ENCODE measurements at regions not wholly inside any gene's neighbourhood (a gene's known extent, or its start where the extent isn't known, plus 50 kb on each side); places are given as distances from the start of the nearest gene placed in this dataset.

DNA sequence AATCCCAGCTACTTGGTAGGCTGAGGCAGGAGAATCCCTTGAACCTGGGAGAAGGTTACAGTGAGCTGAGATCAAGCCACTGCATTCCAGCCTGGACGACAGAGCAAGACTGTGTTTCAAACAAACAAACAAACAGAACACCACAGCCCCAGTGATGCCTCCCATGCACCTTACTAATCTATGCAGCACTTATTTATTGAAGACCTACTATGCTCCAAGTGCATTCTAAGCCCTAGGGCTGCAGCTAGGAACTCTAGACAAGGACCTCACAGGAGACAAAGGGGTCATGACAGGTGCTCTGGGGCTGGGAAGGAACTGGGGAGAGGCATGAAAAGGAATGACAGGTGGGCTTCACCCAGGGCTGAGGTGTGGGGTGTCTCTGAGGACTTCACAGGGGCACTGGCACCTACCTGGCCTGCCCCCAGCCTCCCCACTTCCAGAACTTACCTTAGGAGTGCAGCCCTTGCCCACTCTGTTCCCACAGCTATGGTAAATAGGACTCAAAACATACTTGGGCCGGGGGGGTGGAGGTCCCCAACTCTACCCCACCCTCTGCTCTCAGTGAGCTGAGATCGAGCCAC is 69.4 kb downstream of the C9orf50 start:
- BruUV-seq (replicated peaks) = no TSS peak
- Histone ChIP-seq H3K4ac (ENCODE audit: low read depth, low read length) (0 out of 2 replicates have a peak overlapping the region, but pooled peaks have one; percentile 7), H3K27me3 (ENCODE audit: control insufficient read depth, insufficient read depth, low read length) (no peaks in the 10 kb centered on the region), H4K5ac (ENCODE audit: low read depth, low read length) (no peak overlapping the region), H2AFZ (replicated peaks; ENCODE audit: low read length, poor library complexity) (no peak overlapping the region), H3K4me1 (ENCODE audit: control insufficient read depth, insufficient read depth, low read length) (peaks cover 19% of the 10 kb centered on the region), H3K9ac (ENCODE audit: low read depth, low read length) (no peak overlapping the region), H3K18ac (ENCODE audit: low read depth, low read length) (no peak overlapping the region), H3K9me3 (ENCODE audit: control insufficient read depth, insufficient read depth, low read length) (no peaks in the 10 kb centered on the region), H3K14ac (replicated peaks; ENCODE audit: low read depth, low read length) (no peak overlapping the region), H3K4me2 (ENCODE audit: low read depth, low read length) (no peak overlapping the region), H2AK5ac (ENCODE audit: low read depth, low read length) (no peak overlapping the region), H3K27ac (ENCODE audit: insufficient read depth, low read length) (no peak overlapping the region), H2AK9ac (replicated peaks; ENCODE audit: low read depth, low read length, poor library complexity) (no peak overlapping the region), H3K56ac (ENCODE audit: extremely low read depth, insufficient read depth, low read length) (no peak overlapping the region), H3K23ac (ENCODE audit: low read depth, low read length) (no peak overlapping the region), H3K79me1 (ENCODE audit: low read depth in 1 of 2, low read length in 2 of 2) (peaks cover 0 to 5% of the 10 kb centered on the region in 2 experiments; a peak in 1 of 4 replicates), H4K20me1 (ENCODE audit: insufficient read depth, low read length) (no peaks in the 10 kb centered on the region), H2BK5ac (ENCODE audit: low read depth, low read length, poor library complexity, severe bottlenecking) (no peak overlapping the region), H3K9me1 (ENCODE audit: insufficient read depth, low read length) (peaks cover 12% of the 10 kb centered on the region), H2BK20ac (ENCODE audit: low read depth, low read length) (no peak overlapping the region), H2BK120ac (ENCODE audit: low read depth, low read length) (no peak overlapping the region), H3K36me3 (ENCODE audit: control insufficient read depth, insufficient read depth, low read length) (no peaks in the 10 kb centered on the region), H4K8ac (ENCODE audit: low read depth in 2 of 2, low read length in 2 of 2) (no peak overlapping the region), H4K91ac (ENCODE audit: insufficient read depth, low read depth, low read length) (0 out of 2 replicates have a peak overlapping the region, but pooled peaks have one; percentile 0), H3K4me3 (ENCODE audit: insufficient read depth, low read depth, low read length) (no peak overlapping the region), H2BK15ac (ENCODE audit: low read depth, low read length) (0 out of 3 replicates have a peak overlapping the region, but pooled peaks have one; percentile 18)
- ChIA-PET POLR2A (ENCODE audit: unreplicated experiment) (no interaction called here), CTCF (no interaction called here)
- no peak for ATAC-seq (ENCODE audit: low read depth)
- TF ChIP-seq NFE2L2 (IDR thresholded peaks at IDR 0.05; ENCODE audit: low read depth, low read length) = no peak
- no peak for TF ChIP-seq RCOR1 (IDR thresholded peaks at IDR 0.05; ENCODE audit: insufficient replicate concordance, low read length)
- TF ChIP-seq, protein P1, sequence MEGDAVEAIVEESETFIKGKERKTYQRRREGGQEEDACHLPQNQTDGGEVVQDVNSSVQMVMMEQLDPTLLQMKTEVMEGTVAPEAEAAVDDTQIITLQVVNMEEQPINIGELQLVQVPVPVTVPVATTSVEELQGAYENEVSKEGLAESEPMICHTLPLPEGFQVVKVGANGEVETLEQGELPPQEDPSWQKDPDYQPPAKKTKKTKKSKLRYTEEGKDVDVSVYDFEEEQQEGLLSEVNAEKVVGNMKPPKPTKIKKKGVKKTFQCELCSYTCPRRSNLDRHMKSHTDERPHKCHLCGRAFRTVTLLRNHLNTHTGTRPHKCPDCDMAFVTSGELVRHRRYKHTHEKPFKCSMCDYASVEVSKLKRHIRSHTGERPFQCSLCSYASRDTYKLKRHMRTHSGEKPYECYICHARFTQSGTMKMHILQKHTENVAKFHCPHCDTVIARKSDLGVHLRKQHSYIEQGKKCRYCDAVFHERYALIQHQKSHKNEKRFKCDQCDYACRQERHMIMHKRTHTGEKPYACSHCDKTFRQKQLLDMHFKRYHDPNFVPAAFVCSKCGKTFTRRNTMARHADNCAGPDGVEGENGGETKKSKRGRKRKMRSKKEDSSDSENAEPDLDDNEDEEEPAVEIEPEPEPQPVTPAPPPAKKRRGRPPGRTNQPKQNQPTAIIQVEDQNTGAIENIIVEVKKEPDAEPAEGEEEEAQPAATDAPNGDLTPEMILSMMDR (conservative IDR thresholded peaks at IDR 0.05; ENCODE audit: low read depth, low read length) = no peak
- TF ChIP-seq, protein P2, sequence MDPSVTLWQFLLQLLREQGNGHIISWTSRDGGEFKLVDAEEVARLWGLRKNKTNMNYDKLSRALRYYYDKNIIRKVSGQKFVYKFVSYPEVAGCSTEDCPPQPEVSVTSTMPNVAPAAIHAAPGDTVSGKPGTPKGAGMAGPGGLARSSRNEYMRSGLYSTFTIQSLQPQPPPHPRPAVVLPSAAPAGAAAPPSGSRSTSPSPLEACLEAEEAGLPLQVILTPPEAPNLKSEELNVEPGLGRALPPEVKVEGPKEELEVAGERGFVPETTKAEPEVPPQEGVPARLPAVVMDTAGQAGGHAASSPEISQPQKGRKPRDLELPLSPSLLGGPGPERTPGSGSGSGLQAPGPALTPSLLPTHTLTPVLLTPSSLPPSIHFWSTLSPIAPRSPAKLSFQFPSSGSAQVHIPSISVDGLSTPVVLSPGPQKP (IDR thresholded peaks at IDR 0.05; ENCODE audit: borderline replicate concordance, low read depth, low read length) = no peak
- TF ChIP-seq POLR2A (IDR thresholded peaks at IDR 0.05; ENCODE audit: low read depth, low read length) = no peak
- TF ChIP-seq RFX5 (IDR thresholded peaks at IDR 0.05; ENCODE audit: low read depth, low read length) = no peak
- no peak for TF ChIP-seq CEBPB (IDR thresholded peaks at IDR 0.05; ENCODE audit: low read depth, low read length)
- no peak for TF ChIP-seq MXI1 (IDR thresholded peaks at IDR 0.05; ENCODE audit: borderline replicate concordance, low read depth, low read length)
- TF ChIP-seq FOS (IDR thresholded peaks at IDR 0.05; ENCODE audit: low read depth, low read length) = no peak
- TF ChIP-seq RAD21 (IDR thresholded peaks at IDR 0.05; ENCODE audit: low read length) = no peak
- TF ChIP-seq SMC3 (IDR thresholded peaks at IDR 0.05; ENCODE audit: low read depth, low read length) = no peak
- TF ChIP-seq, protein P3, sequence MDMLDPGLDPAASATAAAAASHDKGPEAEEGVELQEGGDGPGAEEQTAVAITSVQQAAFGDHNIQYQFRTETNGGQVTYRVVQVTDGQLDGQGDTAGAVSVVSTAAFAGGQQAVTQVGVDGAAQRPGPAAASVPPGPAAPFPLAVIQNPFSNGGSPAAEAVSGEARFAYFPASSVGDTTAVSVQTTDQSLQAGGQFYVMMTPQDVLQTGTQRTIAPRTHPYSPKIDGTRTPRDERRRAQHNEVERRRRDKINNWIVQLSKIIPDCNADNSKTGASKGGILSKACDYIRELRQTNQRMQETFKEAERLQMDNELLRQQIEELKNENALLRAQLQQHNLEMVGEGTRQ (IDR thresholded peaks at IDR 0.05; ENCODE audit: low read depth, low read length) = no peak
- no peak for TF ChIP-seq CHD1 (IDR thresholded peaks at IDR 0.05; ENCODE audit: low read depth, low read length)
- TF ChIP-seq MAZ (IDR thresholded peaks at IDR 0.05; ENCODE audit: borderline replicate concordance, low read depth, low read length) = no peak
- TF ChIP-seq BHLHE40 (IDR thresholded peaks at IDR 0.05; ENCODE audit: low read depth, low read length) = no peak
- TF ChIP-seq MAFK (IDR thresholded peaks at IDR 0.05; ENCODE audit: low read depth, low read length) = no peak
- intact Hi-C loops (cut with micrococcal nuclease) = loop anchor here (5.0 kb wide), 1 partner anchor 379 kb away; no protein-coding TSS in a partner anchor
- DNase-seq = no peak
- WGBS, 2 experiments (ENCODE audit: extremely low coverage in 2 of 2, insufficient read length in 1 of 2) = no CpG with 5 or more reads among the region's 3 CpGs
- dilution Hi-C loops (cut with HindIII; ENCODE audit: low sequenced_read_pairs, unreplicated experiment) = no loop called here
- in situ Hi-C loops (cut with MboI; ENCODE audit: low sequenced_read_pairs) = no loop called here
